ENCODE measurements at regions not wholly inside any gene's neighbourhood (a gene's known extent, or its start where the extent isn't known, plus 50 kb on each side); places are given as distances from the start of the nearest gene placed in this dataset.

DNA sequence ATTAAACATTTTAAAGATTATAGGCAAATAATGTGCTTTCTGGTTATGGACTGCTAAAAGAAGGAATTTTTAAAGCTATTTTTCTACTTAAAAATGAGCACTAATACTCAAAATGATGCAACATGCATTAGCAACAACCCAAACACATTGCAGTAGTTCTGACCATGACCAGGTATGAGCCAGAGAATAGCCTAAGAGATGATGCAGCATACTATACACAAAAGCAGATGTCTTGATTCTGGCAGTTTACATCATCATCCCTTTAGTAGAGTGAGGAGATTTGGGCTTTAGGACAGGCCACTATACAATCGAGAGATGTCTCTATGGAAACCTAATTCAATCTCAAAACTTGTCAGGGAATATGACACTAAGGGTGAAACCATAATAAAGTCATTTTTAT lies 307.1 kb downstream of the PRR16 start:
- no peak for TF ChIP-seq POLR2A (IDR thresholded peaks at IDR 0.05)
- TF ChIP-seq, protein P1, sequence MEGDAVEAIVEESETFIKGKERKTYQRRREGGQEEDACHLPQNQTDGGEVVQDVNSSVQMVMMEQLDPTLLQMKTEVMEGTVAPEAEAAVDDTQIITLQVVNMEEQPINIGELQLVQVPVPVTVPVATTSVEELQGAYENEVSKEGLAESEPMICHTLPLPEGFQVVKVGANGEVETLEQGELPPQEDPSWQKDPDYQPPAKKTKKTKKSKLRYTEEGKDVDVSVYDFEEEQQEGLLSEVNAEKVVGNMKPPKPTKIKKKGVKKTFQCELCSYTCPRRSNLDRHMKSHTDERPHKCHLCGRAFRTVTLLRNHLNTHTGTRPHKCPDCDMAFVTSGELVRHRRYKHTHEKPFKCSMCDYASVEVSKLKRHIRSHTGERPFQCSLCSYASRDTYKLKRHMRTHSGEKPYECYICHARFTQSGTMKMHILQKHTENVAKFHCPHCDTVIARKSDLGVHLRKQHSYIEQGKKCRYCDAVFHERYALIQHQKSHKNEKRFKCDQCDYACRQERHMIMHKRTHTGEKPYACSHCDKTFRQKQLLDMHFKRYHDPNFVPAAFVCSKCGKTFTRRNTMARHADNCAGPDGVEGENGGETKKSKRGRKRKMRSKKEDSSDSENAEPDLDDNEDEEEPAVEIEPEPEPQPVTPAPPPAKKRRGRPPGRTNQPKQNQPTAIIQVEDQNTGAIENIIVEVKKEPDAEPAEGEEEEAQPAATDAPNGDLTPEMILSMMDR (IDR thresholded peaks at IDR 0.05), result no peak

All from Peyer's patch (tissue), 4 donors.